Omental fat pad (tissue), 3 donors: ENCODE measurements at regions not wholly inside any gene's neighbourhood (a gene's known extent, or its start where the extent isn't known, plus 50 kb on each side); places are given as distances from the start of the nearest gene placed in this dataset.

Experiments
- ATAC-seq: fragments of 150-250 bp; one replicate; pipeline ENCODE4 v1.9.1; 2016; ENCODE audit warnings: mild to moderate bottlenecking, moderate library complexity; ENCODE audit not compliant: low FRiP score
- DNase-seq: peaks from one replicate; pipeline ENCODE4 v3.0.0-alpha.2; 2019; ENCODE audit warnings: low spot score
- CTCF ChIP-seq, 3 donors: fragments of 450-650 bp; IDR thresholded peaks; one replicate each; pipeline ENCODE4 v1.5.1; 2016 to 2017; ENCODE audit warnings: antibody characterized with exemption in 3 of 3, mild to moderate bottlenecking in 3 of 3, moderate library complexity in 2 of 3

- no peak for DNase-seq
- TF ChIP-seq CTCF (IDR thresholded peaks at IDR 0.05), result no peak
- no peak for ATAC-seq
Observed at GRCh38 chr18:55912071-55912470, 324.1 kb upstream of the TCF4 start.

- TF ChIP-seq CTCF (IDR thresholded peaks at IDR 0.05), result no peak
- DNase-seq (no peak), ATAC-seq (no peak)
Observed at GRCh38 chr18:55910296-55910695, 322.3 kb upstream of the TCF4 start.

GRCh38 chr18:55908901-55909366, 320.9 kb upstream of the TCF4 start:
- no peak for TF ChIP-seq CTCF (IDR thresholded peaks at IDR 0.05)
- DNase-seq (no peak), ATAC-seq (no peak)

- no peak for TF ChIP-seq CTCF (IDR thresholded peaks at IDR 0.05)
- no peak for ATAC-seq
- no peak for DNase-seq
Observed at GRCh38 chr18:55907453-55908175, 319.6 kb upstream of the TCF4 start.

GRCh38 chr18:55906536-55906935, 318.5 kb upstream of the TCF4 start:
- ATAC-seq, result no peak
- TF ChIP-seq CTCF (IDR thresholded peaks at IDR 0.05), result no peak
- no peak for DNase-seq

- no peak for ATAC-seq
- TF ChIP-seq CTCF (IDR thresholded peaks at IDR 0.05), result no peak
- no peak for DNase-seq
Observed at GRCh38 chr18:55903911-55904310, 315.9 kb upstream of the TCF4 start.

- TF ChIP-seq CTCF (IDR thresholded peaks at IDR 0.05), result no peak
- ATAC-seq (no peak), DNase-seq (no peak)
Observed at GRCh38 chr18:55900380-55900779, 312.4 kb upstream of the TCF4 start.
